Vagina (tissue), 2 donors: ENCODE measurements at regions not wholly inside any gene's neighbourhood (a gene's known extent, or its start where the extent isn't known, plus 50 kb on each side); places are given as distances from the start of the nearest gene placed in this dataset.

Experiments
- DNase-seq, 2 donors: peaks; one replicate each; pipeline ENCODE4 v3.0.0-alpha.2; 2017; ENCODE audit errors: extremely low spot score in 2 of 2
- H3K27ac ChIP-seq: fragments of 200-600 bp; sonication (generic); one replicate; pipeline ENCODE4 v1.5.1; 2019
- H3K27me3 ChIP-seq: fragments of 200-600 bp; sonication (generic); one replicate; pipeline ENCODE4 v1.5.1; 2019
- H3K36me3 ChIP-seq, 2 donors: fragments of 200-600 bp; sonication (generic); one replicate each; pipeline ENCODE4 v1.5.1; 2017 to 2019
- H3K4me1 ChIP-seq: fragments of 200-600 bp; sonication (generic); one replicate; pipeline ENCODE4 v1.5.1; 2019
- H3K4me3 ChIP-seq, 2 donors: fragments of 200-600 bp; sonication (generic); 1 replicate in 1 of 2; 2 replicates in 1 of 2; pipeline ENCODE4 v1.5.1; 2016 to 2019
- H3K9me3 ChIP-seq: fragments of 200-600 bp; sonication (generic); one replicate; pipeline ENCODE4 v1.5.1; 2019
- CTCF ChIP-seq, 3 experiments: fragments of 450-650 bp in 2 of 3; fragments of 200-600 bp in 1 of 3; sonication (generic) in 1 of 3; IDR thresholded peaks; one replicate each; pipeline ENCODE4 v1.5.1; 2017 to 2019; ENCODE audit warnings: antibody characterized with exemption in 3 of 3, mild to moderate bottlenecking in 2 of 3, moderate library complexity in 2 of 3
- POLR2A ChIP-seq, 2 donors: fragments of 450-650 bp; IDR thresholded peaks; one replicate each; pipeline ENCODE4 v1.6.1; 2017; ENCODE audit warnings: antibody characterized with exemption in 2 of 2, mild to moderate bottlenecking in 2 of 2, moderate library complexity in 2 of 2
- POLR2AphosphoS5 ChIP-seq, 2 donors: sonication (generic); formaldehyde crosslinking; IDR thresholded peaks; one replicate each; pipeline ENCODE4 v1.9.0; 2017; ENCODE audit warnings: antibody characterized with exemption in 2 of 2, mild to moderate bottlenecking in 2 of 2, low read depth in 1 of 2; ENCODE audit not compliant: insufficient read depth in 1 of 2
- intact Hi-C: fragments of 100-400 bp; cut with DNase I; formaldehyde crosslinking; loops from one replicate; pipeline ENCODE4 v1.15.1; 2023

- no peak overlapping the region for H3K4me3 ChIP-seq
- no peak overlapping the region for H3K27ac ChIP-seq
- H3K9me3 ChIP-seq, result no peaks in the 10 kb centered on the region
- intact Hi-C loops, result no loop called here
- TF ChIP-seq POLR2AphosphoS5 (IDR thresholded peaks at IDR 0.05; ENCODE audit: insufficient read depth in 1 of 2, low read depth in 1 of 2) (no peak), POLR2A (IDR thresholded peaks at IDR 0.05) (no peak), CTCF (IDR thresholded peaks at IDR 0.05) (no peak)
- H3K36me3 ChIP-seq, result no peaks in the 10 kb centered on the region
- no peaks in the 10 kb centered on the region for H3K27me3 ChIP-seq
- DNase-seq, result no peak
- no peaks in the 10 kb centered on the region for H3K4me1 ChIP-seq
Observed at GRCh38 chr5:88396751-88397281, 128.2 kb upstream of the TMEM161B start.

- H3K4me3 ChIP-seq, result no peak overlapping the region
- intact Hi-C loops, result no loop called here
- no peak for TF ChIP-seq POLR2A (IDR thresholded peaks at IDR 0.05)
- TF ChIP-seq CTCF (IDR thresholded peaks at IDR 0.05), result no peak
- TF ChIP-seq POLR2AphosphoS5 (IDR thresholded peaks at IDR 0.05; ENCODE audit: insufficient read depth in 1 of 2, low read depth in 1 of 2), result no peak
Observed at GRCh38 chr5:88396000-88396535, 127.4 kb upstream of the TMEM161B start.

GRCh38 chr5:88395264-88395663 is 126.6 kb upstream of the TMEM161B start:
- intact Hi-C loops, result no loop called here
- TF ChIP-seq POLR2AphosphoS5 (IDR thresholded peaks at IDR 0.05; ENCODE audit: insufficient read depth in 1 of 2, low read depth in 1 of 2) (no peak), POLR2A (IDR thresholded peaks at IDR 0.05) (no peak), CTCF (IDR thresholded peaks at IDR 0.05) (no peak)
- Histone ChIP-seq H3K4me3 (no peak overlapping the region), H3K36me3 (no peaks in the 10 kb centered on the region), H3K27me3 (no peaks in the 10 kb centered on the region), H3K27ac (no peak overlapping the region), H3K9me3 (no peaks in the 10 kb centered on the region), H3K4me1 (no peaks in the 10 kb centered on the region)
- DNase-seq, result no peak

More at GRCh38 chr5:88396000-88396535, 127.4 kb upstream of the TMEM161B start:
- Histone ChIP-seq H3K4me1 (no peaks in the 10 kb centered on the region), H3K9me3 (no peaks in the 10 kb centered on the region), H3K27ac (no peak overlapping the region), H3K27me3 (no peaks in the 10 kb centered on the region), H3K36me3 (no peaks in the 10 kb centered on the region)
- DNase-seq, result no peak

- no peaks in the 10 kb centered on the region for H3K4me1 ChIP-seq
- no peaks in the 10 kb centered on the region for H3K9me3 ChIP-seq
- DNase-seq, result no peak
- no peak overlapping the region for H3K27ac ChIP-seq
- no peak overlapping the region for H3K4me3 ChIP-seq
- H3K27me3 ChIP-seq, result no peaks in the 10 kb centered on the region
- no peaks in the 10 kb centered on the region for H3K36me3 ChIP-seq
- no peak for TF ChIP-seq POLR2AphosphoS5 (IDR thresholded peaks at IDR 0.05; ENCODE audit: insufficient read depth in 1 of 2, low read depth in 1 of 2)
- intact Hi-C loops, result no loop called here
Observed at GRCh38 chr5:88394536-88395175, 126.0 kb upstream of the TMEM161B start.

- no peak overlapping the region for H3K4me3 ChIP-seq
- no peak overlapping the region for H3K27ac ChIP-seq
- TF ChIP-seq POLR2A (IDR thresholded peaks at IDR 0.05) (no peak), CTCF (IDR thresholded peaks at IDR 0.05) (no peak), POLR2AphosphoS5 (IDR thresholded peaks at IDR 0.05; ENCODE audit: insufficient read depth in 1 of 2, low read depth in 1 of 2) (no peak)
- no peaks in the 10 kb centered on the region for H3K36me3 ChIP-seq
- intact Hi-C loops, result no loop called here
- DNase-seq, result no peak
- H3K27me3 ChIP-seq, result no peaks in the 10 kb centered on the region
- no peaks in the 10 kb centered on the region for H3K9me3 ChIP-seq
- no peaks in the 10 kb centered on the region for H3K4me1 ChIP-seq
Observed at GRCh38 chr5:88393716-88394535, 125.3 kb upstream of the TMEM161B start.
